Endothelial cell of umbilical vein (primary cell): ENCODE measurements at regions not wholly inside any gene's neighbourhood (a gene's known extent, or its start where the extent isn't known, plus 50 kb on each side); places are given as distances from the start of the nearest gene placed in this dataset.

ENCODE experiments used
- BruUV-seq: library from RNA; stranded (reverse); fragments of 400-500 nt; replicated peaks from 2 replicates; lab custom pipeline; 2021; lab: Mats Ljungman, UMichigan
- CTCF ChIA-PET: fragments of 300-600, 350-600 bp; sonication (Branson Sonifier 250); formaldehyde crosslinking; loops from one replicate; lab custom pipeline; 2021; ENCODE audit warnings: antibody characterized with exemption, inconsistent platforms; lab: Charles Lee
- POLR2A ChIA-PET: fragments of 300-600, 350-600 bp; sonication (Branson Sonifier 250); formaldehyde crosslinking; loops from one replicate; lab custom pipeline; 2021; ENCODE audit warnings: antibody characterized with exemption, inconsistent platforms; lab: Charles Lee
- DNase-seq: peaks from one replicate; pipeline ENCODE4 v3.0.0-alpha.2; 2011; ENCODE audit warnings: low read depth, low spot score
- FAIRE-seq: peaks from 2 replicates; lab custom pipeline; 2011; peaks lifted over from hg19 to GRCh38; lab: Jason Lieb, UNC
- H2AFZ ChIP-seq: 2 replicates; pipeline ENCODE4 v1.6.0; 2012; ENCODE audit warnings: low read depth, low read length, control low read depth, inconsistent platforms
- H3K27ac ChIP-seq: 2 replicates; pipeline ENCODE4 v1.5.1; 2011; ENCODE audit warnings: low read depth, mild to moderate bottlenecking, control low read depth, low read length, moderate library complexity; ENCODE audit not compliant: insufficient read depth
- H3K27me3 ChIP-seq, 2 experiments: 2 replicates each; pipeline versions ENCODE4 v1.6.0 to v1.6.1; 2011; ENCODE audit warnings: low read length in 2 of 2, mixed read lengths in 1 of 2; ENCODE audit not compliant: control insufficient read depth in 2 of 2, insufficient read depth in 2 of 2
- H3K36me3 ChIP-seq, 2 experiments: 2 replicates in 1 of 2; 3 replicates in 1 of 2; pipeline ENCODE4 v1.5.1; 2011; ENCODE audit warnings: low read length in 2 of 2, mild to moderate bottlenecking in 1 of 2, moderate library complexity in 1 of 2; ENCODE audit not compliant: control insufficient read depth in 2 of 2, insufficient read depth in 2 of 2; ENCODE audit errors: extremely low read depth in 1 of 2
- H3K4me1 ChIP-seq: 3 replicates; pipeline ENCODE4 v1.5.1; 2011; ENCODE audit warnings: mild to moderate bottlenecking, low read length; ENCODE audit not compliant: control insufficient read depth, insufficient read depth; ENCODE audit errors: extremely low read depth
- H3K4me2 ChIP-seq: 2 replicates; pipeline ENCODE4 v1.6.1; 2011; ENCODE audit warnings: low read length, control low read depth, mixed read lengths; ENCODE audit not compliant: insufficient read depth
- H3K4me3 ChIP-seq, 3 experiments: fragments of 200-600 bp in 1 of 3; sonication (generic), shearing (Covaris generic) in 1 of 3; replicated peaks in 1 of 3; 2 replicates each; pipeline ENCODE4 v1.5.1; 2011 to 2016; ENCODE audit warnings: control low read depth in 3 of 3, low read length in 3 of 3, mild to moderate bottlenecking in 2 of 3, inconsistent platforms in 1 of 3, low read depth in 1 of 3, moderate library complexity in 1 of 3; ENCODE audit not compliant: insufficient read depth in 1 of 3
- H3K79me2 ChIP-seq: 2 replicates; pipeline ENCODE4 v1.6.0; 2012; ENCODE audit warnings: low read length, inconsistent platforms; ENCODE audit not compliant: control insufficient read depth, insufficient read depth
- H3K9ac ChIP-seq: replicated peaks from 2 replicates; pipeline ENCODE3; 2011; ENCODE audit warnings: low read length, control low read depth; ENCODE audit not compliant: insufficient read depth; ENCODE audit errors: extremely low read depth
- H3K9me1 ChIP-seq: replicated peaks from 3 replicates; pipeline ENCODE4 v1.6.0; 2011; ENCODE audit warnings: mild to moderate bottlenecking, low read length; ENCODE audit not compliant: control insufficient read depth, insufficient read depth; ENCODE audit errors: extremely low read depth
- H3K9me3 ChIP-seq: replicated peaks from 2 replicates; pipeline ENCODE4 v1.5.1; 2012; ENCODE audit warnings: low read length, inconsistent platforms; ENCODE audit not compliant: control insufficient read depth, insufficient read depth
- H4K20me1 ChIP-seq: replicated peaks from 2 replicates; pipeline ENCODE3; 2011; ENCODE audit warnings: mild to moderate bottlenecking, low read length; ENCODE audit not compliant: control insufficient read depth, insufficient read depth; ENCODE audit errors: extremely low read depth
- EZH2 ChIP-seq: IDR thresholded peaks from 2 replicates; pipeline ENCODE4 v1.6.1; 2012; ENCODE audit warnings: borderline replicate concordance, low read depth, mild to moderate bottlenecking, moderate library complexity, low read length, inconsistent platforms; ENCODE audit not compliant: severe bottlenecking
- FOS ChIP-seq: IDR thresholded peaks from 2 replicates; pipeline ENCODE4 v1.6.1; 2011; ENCODE audit warnings: mild to moderate bottlenecking, low read length, moderate library complexity, borderline replicate concordance; ENCODE audit not compliant: insufficient read depth
- GATA2 ChIP-seq: IDR thresholded peaks from 2 replicates; pipeline ENCODE4 v1.7.0; 2011; ENCODE audit warnings: low read depth, mild to moderate bottlenecking, moderate library complexity, mixed read lengths, low read length; ENCODE audit not compliant: insufficient read length, insufficient read depth
- JUN ChIP-seq: IDR thresholded peaks from 2 replicates; pipeline ENCODE4 v1.6.1; 2011; ENCODE audit warnings: borderline replicate concordance, low read depth; ENCODE audit not compliant: insufficient read length, insufficient read depth
- MYC ChIP-seq: IDR thresholded peaks from one replicate; pipeline ENCODE4 v1.6.1; 2011; ENCODE audit warnings: mild to moderate bottlenecking, low read depth, low read length
- POLR2A ChIP-seq: IDR thresholded peaks from 2 replicates; pipeline ENCODE4 v1.6.1; 2012; ENCODE audit warnings: low read depth, mild to moderate bottlenecking, control low read depth, low read length
- POLR2AphosphoS5 ChIP-seq: IDR thresholded peaks from 2 replicates; pipeline ENCODE4 v1.6.1; 2012; ENCODE audit warnings: low read depth, mild to moderate bottlenecking, control low read depth, low read length, moderate library complexity; ENCODE audit not compliant: insufficient read depth
- dilution Hi-C: fragments of 300-500 bp; cut with MboI; formaldehyde crosslinking; loops from one replicate; pipeline ENCODE4 v1.15.0; 2019; ENCODE audit warnings: low sequenced_read_pairs; ENCODE audit not compliant: extremely low pct_ligation_motif_present
- intact Hi-C: fragments of 100-400 bp; cut with micrococcal nuclease; formaldehyde crosslinking; loops from one replicate; pipeline ENCODE4 v1.10.0; 2022
- TF ChIP-seq, protein P1 (sequence below): IDR thresholded peaks from 2 replicates; pipeline ENCODE4 v1.6.1; 2011; ENCODE audit not compliant: insufficient read depth, insufficient read length
- TF ChIP-seq, protein P2 (sequence below), 2 donors: IDR thresholded peaks; 1 replicate in 1 of 2; 2 replicates in 1 of 2; pipeline ENCODE4 v1.5.1; 2011; ENCODE audit warnings: low read length in 2 of 2, mild to moderate bottlenecking in 2 of 2, moderate library complexity in 2 of 2, control low read depth in 1 of 2, inconsistent platforms in 1 of 2, low read depth in 1 of 2; ENCODE audit not compliant: insufficient read depth in 1 of 2; ENCODE audit errors: extremely low read depth in 1 of 2

DNA sequence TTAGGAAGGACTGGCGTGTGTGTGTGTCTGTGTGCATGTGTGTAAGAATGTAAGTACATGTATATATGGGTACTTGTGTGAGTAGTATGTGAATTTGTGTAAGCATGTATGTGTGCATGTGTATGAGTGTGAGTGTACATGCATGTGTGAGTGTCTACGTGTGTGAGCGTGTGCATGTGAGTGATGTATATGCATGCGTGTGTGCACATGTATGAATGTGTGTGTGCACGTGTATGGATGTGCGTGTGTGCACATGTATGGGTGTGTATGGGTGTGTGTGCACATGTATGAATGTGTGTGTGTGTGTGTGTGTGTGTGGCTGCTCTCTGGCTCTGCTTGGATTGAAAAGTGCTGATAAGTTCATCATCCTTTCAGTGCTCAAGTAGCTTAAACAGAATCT lies 154.5 kb downstream of the TENT4A start:
- dilution Hi-C loops = no loop called here

DNA sequence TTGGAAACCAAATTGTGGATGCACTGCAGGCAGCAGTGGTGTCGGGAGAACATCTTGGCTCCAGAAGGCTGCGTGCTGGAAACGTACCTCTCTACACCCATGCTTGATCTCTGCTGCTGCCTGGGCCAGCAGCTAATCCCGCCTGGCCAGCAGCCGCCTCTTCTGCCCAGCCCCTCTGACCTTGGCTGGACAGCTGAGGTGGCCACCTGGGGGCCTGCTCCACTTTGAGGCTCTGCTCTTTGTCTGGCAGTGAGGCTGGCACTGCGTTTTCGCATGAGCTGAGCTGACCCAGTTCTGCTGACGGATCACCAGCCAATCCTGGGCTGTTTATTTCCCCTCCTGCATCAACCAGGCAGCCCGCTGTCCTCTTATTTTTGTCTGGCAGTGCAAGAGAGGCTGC lies 154.9 kb downstream of the TENT4A start:
- TF ChIP-seq MYC (no peak), EZH2 (no peak), POLR2A (no peak), POLR2AphosphoS5 (no peak), JUN (no peak), FOS (no peak), GATA2 (no peak)
- TF ChIP-seq, protein P1, sequence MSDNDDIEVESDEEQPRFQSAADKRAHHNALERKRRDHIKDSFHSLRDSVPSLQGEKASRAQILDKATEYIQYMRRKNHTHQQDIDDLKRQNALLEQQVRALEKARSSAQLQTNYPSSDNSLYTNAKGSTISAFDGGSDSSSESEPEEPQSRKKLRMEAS = no peak
- TF ChIP-seq, protein P2, sequence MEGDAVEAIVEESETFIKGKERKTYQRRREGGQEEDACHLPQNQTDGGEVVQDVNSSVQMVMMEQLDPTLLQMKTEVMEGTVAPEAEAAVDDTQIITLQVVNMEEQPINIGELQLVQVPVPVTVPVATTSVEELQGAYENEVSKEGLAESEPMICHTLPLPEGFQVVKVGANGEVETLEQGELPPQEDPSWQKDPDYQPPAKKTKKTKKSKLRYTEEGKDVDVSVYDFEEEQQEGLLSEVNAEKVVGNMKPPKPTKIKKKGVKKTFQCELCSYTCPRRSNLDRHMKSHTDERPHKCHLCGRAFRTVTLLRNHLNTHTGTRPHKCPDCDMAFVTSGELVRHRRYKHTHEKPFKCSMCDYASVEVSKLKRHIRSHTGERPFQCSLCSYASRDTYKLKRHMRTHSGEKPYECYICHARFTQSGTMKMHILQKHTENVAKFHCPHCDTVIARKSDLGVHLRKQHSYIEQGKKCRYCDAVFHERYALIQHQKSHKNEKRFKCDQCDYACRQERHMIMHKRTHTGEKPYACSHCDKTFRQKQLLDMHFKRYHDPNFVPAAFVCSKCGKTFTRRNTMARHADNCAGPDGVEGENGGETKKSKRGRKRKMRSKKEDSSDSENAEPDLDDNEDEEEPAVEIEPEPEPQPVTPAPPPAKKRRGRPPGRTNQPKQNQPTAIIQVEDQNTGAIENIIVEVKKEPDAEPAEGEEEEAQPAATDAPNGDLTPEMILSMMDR (IDR thresholded peaks at IDR 0.05; ENCODE audit: extremely low read depth in 1 of 2, insufficient read depth in 1 of 2, low read depth in 1 of 2, low read length in 2 of 2) = no peak
- no peaks in the 10 kb centered on the region for H4K20me1 ChIP-seq
- peaks cover 6% of the 10 kb centered on the region for H3K9me3 ChIP-seq
- H3K4me1 ChIP-seq = no peaks in the 10 kb centered on the region
- H3K27ac ChIP-seq = no peak overlapping the region
- ChIA-PET POLR2A (no interaction called here), CTCF (no interaction called here)
- FAIRE-seq (no peak), DNase-seq (no peak)
- H3K9me1 ChIP-seq = no peaks in the 10 kb centered on the region
- intact Hi-C loops (no loop called here), dilution Hi-C loops (no loop called here)
- no peak overlapping the region for H2AFZ ChIP-seq
- no peaks in the 10 kb centered on the region for H3K27me3 ChIP-seq
- H3K79me2 ChIP-seq = no peaks in the 10 kb centered on the region
- H3K36me3 ChIP-seq = no peaks in the 10 kb centered on the region
- H3K4me2 ChIP-seq = no peak overlapping the region
- no peak overlapping the region for H3K9ac ChIP-seq
- H3K4me3 ChIP-seq = no peak overlapping the region
- no TSS peak for BruUV-seq

More for the DNA sequence above, 154.5 kb downstream of the TENT4A start:
- intact Hi-C loops = no loop called here
- Histone ChIP-seq H3K4me3 (no peak overlapping the region), H3K36me3 (no peaks in the 10 kb centered on the region), H4K20me1 (no peaks in the 10 kb centered on the region), H3K27ac (no peak overlapping the region), H3K4me2 (no peak overlapping the region), H3K9me1 (no peaks in the 10 kb centered on the region), H3K4me1 (no peaks in the 10 kb centered on the region), H3K9me3 (peaks cover 6% of the 10 kb centered on the region), H3K79me2 (no peaks in the 10 kb centered on the region), H3K9ac (no peak overlapping the region), H3K27me3 (no peaks in the 10 kb centered on the region), H2AFZ (no peak overlapping the region)
- CTCF ChIA-PET = no interaction called here
- no TSS peak for BruUV-seq
- DNase-seq (no peak), FAIRE-seq (no peak)
- TF ChIP-seq, protein P1 = peak; percentile 9
- TF ChIP-seq POLR2AphosphoS5 = no peak
- no peak for TF ChIP-seq GATA2
- TF ChIP-seq JUN = no peak
- POLR2A ChIA-PET = no interaction called here
